WTC11 (cell line): ENCODE measurements at regions not wholly inside any gene's neighbourhood (a gene's known extent, or its start where the extent isn't known, plus 50 kb on each side); places are given as distances from the start of the nearest gene placed in this dataset.

Experiments
- CTCF ChIP-seq: fragments of 200-600 bp; IDR thresholded peaks from 2 replicates; pipeline ENCODE4 v1.8.0; 2022; ENCODE audit warnings: antibody characterized with exemption
- E2F4 ChIP-seq: sonication (generic); formaldehyde crosslinking; IDR thresholded peaks from 2 replicates; pipeline ENCODE4 v1.8.1; 2022; ENCODE audit warnings: low read depth, mild to moderate bottlenecking, moderate library complexity, missing genetic modification reagents, borderline replicate concordance
- IRF2 ChIP-seq: sonication (generic); formaldehyde crosslinking; IDR thresholded peaks from 2 replicates; pipeline ENCODE4 v1.8.0; 2022; ENCODE audit warnings: low read depth, missing genetic modification reagents, borderline replicate concordance

- TF ChIP-seq CTCF (no peak), IRF2 (CRISPR knock-in tag) (no peak), E2F4 (CRISPR knock-in tag) (no peak)
These were observed 127.7 kb upstream of the PRLR start for GRCh38 chr5:35357973-35358372.
